NCI-H460 (cell line): ENCODE measurements at regions not wholly inside any gene's neighbourhood (a gene's known extent, or its start where the extent isn't known, plus 50 kb on each side); places are given as distances from the start of the nearest gene placed in this dataset.
"Not testable (repeated sequence)": the region's sequence is repeated elsewhere in the genome, so short reads cannot be mapped to it uniquely, and the experiment has no call there.

Experiments used
- DNase-seq: peaks from one replicate; pipeline ENCODE4 v3.0.0-alpha.2; 2016; ENCODE audit warnings: low read depth; ENCODE audit errors: extremely low read depth

GRCh38 chr4:81745050-81745449, 273.3 kb upstream of the RASGEF1B start:
- no peak for DNase-seq

- DNase-seq: no peak
These were observed 272.2 kb upstream of the RASGEF1B start for GRCh38 chr4:81743731-81744435.

- DNase-seq: no peak
These were observed 268.8 kb upstream of the RASGEF1B start for GRCh38 chr4:81740487-81740886.

- DNase-seq: no peak
These were observed 267.2 kb upstream of the RASGEF1B start for GRCh38 chr4:81738891-81739290.

GRCh38 chr4:81737865-81738559, 266.3 kb upstream of the RASGEF1B start:
- no peak for DNase-seq

GRCh38 chr4:81736324-81736723, 264.6 kb upstream of the RASGEF1B start:
- no peak for DNase-seq

GRCh38 chr4:81732980-81733379, 261.3 kb upstream of the RASGEF1B start:
- no peak for DNase-seq

GRCh38 chr4:81724925-81725329, 253.2 kb upstream of the RASGEF1B start:
- DNase-seq: no peak

GRCh38 chr4:81723927-81724587, 252.3 kb upstream of the RASGEF1B start:
- no peak for DNase-seq

GRCh38 chr4:81723019-81723884, 251.5 kb upstream of the RASGEF1B start:
- DNase-seq: no peak

GRCh38 chr4:81722290-81722851, 250.7 kb upstream of the RASGEF1B start:
- no peak for DNase-seq

GRCh38 chr4:81715757-81716156, 244.1 kb upstream of the RASGEF1B start:
- no peak for DNase-seq

- not testable (repeated sequence) for DNase-seq
These were observed 243.7 kb upstream of the RASGEF1B start for GRCh38 chr4:81715357-81715756.

GRCh38 chr4:81714291-81714690, 242.6 kb upstream of the RASGEF1B start:
- DNase-seq: no peak

GRCh38 chr4:81712714-81713113, 241.0 kb upstream of the RASGEF1B start:
- no peak for DNase-seq

- no peak for DNase-seq
These were observed 232.8 kb upstream of the RASGEF1B start for GRCh38 chr4:81704461-81704860.

GRCh38 chr4:81700189-81700588, 228.5 kb upstream of the RASGEF1B start:
- DNase-seq: no peak

GRCh38 chr4:81698538-81699296, 227.0 kb upstream of the RASGEF1B start:
- DNase-seq: no peak

GRCh38 chr4:81694176-81694913, 222.6 kb upstream of the RASGEF1B start:
- DNase-seq: no peak
